ENCODE measurements at regions not wholly inside any gene's neighbourhood (a gene's known extent, or its start where the extent isn't known, plus 50 kb on each side); places are given as distances from the start of the nearest gene placed in this dataset.

- no peak for DNase-seq (ENCODE audit: low read depth)
Measured at GRCh38 chr6:87806635-87807034, 104.6 kb upstream of the AKIRIN2 start.

DNA sequence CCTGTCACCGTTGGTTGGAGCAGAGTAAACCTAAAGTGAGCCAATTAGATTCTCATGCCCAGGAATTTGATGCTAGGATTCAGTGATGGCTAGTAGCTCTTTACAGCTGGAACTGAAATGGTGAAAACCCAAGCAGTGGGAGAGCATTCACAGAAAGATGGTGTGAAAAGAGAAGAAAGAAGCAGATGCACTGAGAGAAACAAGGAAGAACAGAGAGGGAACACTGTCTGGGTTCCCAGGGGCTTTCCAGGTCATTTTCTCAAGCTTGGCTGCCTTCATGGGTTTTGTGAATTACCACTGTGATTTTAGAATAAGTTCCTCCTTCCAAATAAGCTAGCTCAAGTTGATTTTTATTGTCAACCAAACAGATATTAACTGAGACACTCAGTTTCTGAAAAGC lies 104.1 kb upstream of the AKIRIN2 start:
- DNase-seq (ENCODE audit: low read depth) = no peak

DNA sequence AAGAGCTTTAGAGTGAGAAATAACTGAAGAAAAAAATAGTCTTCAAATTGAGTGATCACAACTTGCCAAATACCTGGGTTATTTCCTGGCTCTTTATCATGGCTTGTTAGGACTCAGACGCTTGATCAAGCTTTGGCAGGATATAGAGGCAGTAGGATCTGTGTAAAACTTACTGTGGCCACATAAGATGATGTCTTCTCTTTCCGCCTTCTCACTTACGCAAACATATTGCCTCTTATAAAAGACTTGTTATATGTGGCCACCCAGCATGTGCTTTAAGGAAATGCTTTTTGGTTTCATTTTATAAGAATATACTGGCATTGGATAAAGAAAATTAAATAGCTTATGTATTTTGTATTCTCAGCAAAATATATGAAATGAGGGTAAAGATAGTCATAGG lies 101.8 kb upstream of the AKIRIN2 start:
- DNase-seq (ENCODE audit: low read depth) = no peak

- DNase-seq (ENCODE audit: low read depth) = no peak
Measured at GRCh38 chr6:87799651-87800050, 97.6 kb upstream of the AKIRIN2 start.

DNA sequence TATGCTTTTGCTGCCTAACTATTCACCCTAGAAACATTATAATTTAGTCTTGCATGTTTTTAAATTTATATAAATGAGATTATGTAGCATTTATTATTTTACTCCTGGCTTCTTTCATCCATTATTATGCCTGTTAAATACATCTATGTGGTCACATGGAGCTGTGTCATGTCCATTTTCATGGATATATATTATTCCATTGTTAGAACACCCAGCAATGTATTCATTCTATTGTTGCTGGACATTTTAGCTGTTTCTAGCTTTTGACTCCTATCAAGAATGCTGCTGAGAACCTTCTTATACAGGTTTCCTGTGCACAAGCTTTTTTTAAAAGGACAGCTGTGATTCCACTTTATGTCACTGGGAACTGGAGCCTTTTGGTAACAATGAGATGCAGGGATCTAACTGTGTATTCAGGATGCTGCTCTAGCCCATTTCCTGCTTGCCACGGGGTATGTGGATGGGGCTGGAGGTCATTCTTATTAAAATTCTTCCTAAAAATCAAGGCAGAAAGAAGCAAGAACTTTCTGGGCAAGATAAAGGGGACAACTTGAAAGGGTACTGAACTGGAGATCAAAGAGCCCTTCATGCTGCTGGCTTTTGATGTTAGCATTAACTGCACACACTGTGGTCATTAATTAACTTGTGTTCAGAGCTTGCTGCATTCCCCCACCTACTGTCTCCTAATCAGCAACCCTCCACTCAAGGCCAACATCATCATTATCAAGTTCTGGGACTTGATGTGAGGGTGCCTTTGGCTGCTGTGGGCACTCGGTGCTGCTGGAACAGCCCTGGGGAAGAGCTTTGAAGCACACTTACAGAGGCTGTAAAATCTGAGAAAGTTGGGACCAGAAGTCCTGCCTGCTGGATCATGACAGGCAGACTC lies 96.6 kb upstream of the AKIRIN2 start:
- DNase-seq (ENCODE audit: low read depth) = no peak

- no peak for DNase-seq (ENCODE audit: low read depth)
Measured at GRCh38 chr6:87794922-87795885, 93.2 kb upstream of the AKIRIN2 start.

- no peak for DNase-seq (ENCODE audit: low read depth)
Measured at GRCh38 chr6:87793315-87793714, 91.3 kb upstream of the AKIRIN2 start.

DNA sequence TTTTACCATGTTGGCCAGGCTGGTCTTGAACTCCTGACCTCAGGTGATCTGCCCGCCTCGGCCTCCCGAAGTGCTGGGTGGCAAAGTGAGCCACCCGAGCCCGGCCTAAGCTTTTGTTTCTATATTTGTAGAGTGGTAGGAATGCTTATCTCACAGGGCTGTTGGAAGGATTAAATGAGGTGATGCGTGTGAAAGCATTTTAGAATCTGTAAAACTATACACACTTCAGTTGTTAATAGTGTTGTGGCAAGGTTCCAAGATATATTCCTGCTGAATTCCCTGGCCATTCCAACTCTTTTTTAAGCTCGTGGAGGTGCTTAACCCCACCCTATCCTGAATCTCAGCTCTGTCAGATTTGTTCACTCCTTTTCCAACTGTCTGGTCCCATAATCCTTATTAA lies 89.9 kb upstream of the AKIRIN2 start:
- no peak for DNase-seq (ENCODE audit: low read depth)

DNA sequence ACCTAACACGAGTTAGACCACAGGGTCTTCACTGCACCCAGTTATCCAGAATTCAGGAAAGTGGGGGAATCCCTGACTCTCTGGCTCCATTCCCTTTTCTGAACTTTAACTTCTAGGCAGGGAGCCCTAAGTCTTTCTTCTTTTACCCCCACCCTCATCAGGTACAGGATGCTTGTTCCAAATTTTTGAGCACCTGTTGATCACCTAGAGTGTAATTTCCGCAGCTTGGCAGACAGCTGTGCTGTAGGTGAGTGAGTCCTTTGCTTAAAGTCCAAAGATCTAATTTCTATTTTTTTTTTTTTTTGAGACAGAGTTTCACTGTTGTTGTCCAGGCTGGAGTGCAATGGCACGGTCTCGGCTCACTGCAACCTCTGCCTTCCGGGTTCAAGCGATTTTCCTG lies 89.5 kb upstream of the AKIRIN2 start:
- no peak for DNase-seq (ENCODE audit: low read depth)

- DNase-seq (ENCODE audit: low read depth) = no peak
Measured at GRCh38 chr6:87791029-87791428, 89.0 kb upstream of the AKIRIN2 start.

DNA sequence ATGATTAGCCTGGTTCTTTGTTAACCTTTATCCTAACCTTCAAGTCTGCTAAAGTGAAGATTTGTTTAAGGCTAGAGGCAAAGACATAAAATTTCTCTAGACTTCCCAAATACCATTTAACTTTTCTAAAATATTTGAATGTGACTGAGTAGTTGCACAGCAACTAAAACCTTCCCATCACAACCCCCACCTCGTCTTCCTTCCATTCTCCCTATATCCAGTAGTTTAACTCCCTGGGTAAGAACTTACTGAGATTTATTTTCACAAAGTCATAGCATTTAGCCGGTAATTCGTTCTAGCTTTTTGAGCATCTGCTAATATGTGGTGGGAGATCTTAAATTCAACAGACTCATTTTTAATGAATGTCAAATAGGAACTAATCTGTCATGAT lies 87.9 kb upstream of the AKIRIN2 start:
- no peak for DNase-seq (ENCODE audit: low read depth)

- no peak for DNase-seq (ENCODE audit: low read depth)
Measured at GRCh38 chr6:87789198-87789899, 87.3 kb upstream of the AKIRIN2 start.

GRCh38 chr6:87788141-87788540 lies 86.1 kb upstream of the AKIRIN2 start:
- DNase-seq (ENCODE audit: low read depth) = no peak

GRCh38 chr6:87785229-87785862 lies 83.3 kb upstream of the AKIRIN2 start:
- no peak for DNase-seq (ENCODE audit: low read depth)

- no peak for DNase-seq (ENCODE audit: low read depth)
Measured at GRCh38 chr6:87784690-87785089, 82.7 kb upstream of the AKIRIN2 start.

DNA sequence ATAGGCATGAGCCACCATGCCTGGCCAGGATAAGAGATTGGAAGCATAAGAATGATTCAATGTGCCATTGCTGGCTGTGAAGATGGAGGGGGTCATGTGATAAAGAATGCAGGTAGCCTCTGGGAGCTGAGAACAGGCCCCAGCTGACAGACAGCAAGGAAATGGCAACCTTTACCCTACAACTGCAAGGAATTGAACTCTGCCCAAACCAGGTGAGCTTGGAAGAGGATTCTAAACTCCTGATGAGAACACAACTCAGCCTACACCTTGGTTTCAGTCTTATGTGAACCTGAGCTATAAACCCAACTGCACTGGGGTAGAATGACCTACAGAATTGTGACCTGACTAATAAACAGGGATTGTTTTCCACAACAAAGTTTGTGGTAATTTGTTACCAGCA lies 82.0 kb upstream of the AKIRIN2 start:
- DNase-seq (ENCODE audit: low read depth) = no peak

- DNase-seq (ENCODE audit: low read depth) = no peak
Measured at GRCh38 chr6:87779542-87779941, 77.5 kb upstream of the AKIRIN2 start.

DNA sequence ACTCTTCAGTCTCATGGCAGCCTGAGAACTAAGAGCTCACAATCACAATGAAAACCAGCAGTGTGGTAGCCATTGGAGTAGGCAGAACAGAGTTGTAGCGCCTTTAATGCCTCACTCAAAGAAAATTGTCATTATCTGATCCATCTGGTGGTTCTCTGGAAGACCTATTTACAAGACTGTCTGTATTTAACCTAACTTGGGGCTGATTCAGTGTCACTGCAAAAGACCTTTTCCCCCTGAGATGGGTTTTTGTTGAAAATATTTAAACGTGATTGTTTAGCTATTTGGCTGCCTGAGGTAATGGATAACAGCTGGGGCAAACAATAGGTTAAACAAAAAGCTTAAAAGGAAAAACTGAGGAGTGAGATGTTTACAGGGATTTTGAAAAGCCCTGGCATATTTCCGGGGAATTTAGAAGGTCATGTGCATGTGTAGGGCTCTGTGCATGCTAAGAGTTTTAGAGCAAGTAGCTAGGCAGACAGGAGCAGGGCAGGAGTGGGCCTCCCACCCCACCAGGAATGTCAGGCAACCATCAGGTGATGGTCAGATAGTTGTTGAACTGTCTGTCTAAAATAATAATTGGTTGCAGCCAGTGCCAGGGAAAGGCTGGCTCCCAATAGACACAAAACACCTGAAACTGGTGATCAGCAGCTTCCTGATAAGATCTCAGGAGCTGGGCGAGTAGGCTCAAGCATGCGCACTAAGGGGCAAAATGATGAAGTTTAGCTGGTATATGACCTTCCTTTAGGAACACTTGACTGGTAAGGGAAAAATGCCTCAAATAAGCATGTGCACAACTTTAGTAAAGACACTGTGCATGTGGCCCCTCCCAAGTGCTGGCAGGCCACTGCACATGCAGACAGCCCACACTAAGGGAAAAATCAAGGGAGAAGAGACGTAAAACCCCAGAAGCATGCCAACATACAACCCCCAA lies 70.8 kb upstream of the AKIRIN2 start:
- DNase-seq (ENCODE audit: low read depth) = no peak

DNA sequence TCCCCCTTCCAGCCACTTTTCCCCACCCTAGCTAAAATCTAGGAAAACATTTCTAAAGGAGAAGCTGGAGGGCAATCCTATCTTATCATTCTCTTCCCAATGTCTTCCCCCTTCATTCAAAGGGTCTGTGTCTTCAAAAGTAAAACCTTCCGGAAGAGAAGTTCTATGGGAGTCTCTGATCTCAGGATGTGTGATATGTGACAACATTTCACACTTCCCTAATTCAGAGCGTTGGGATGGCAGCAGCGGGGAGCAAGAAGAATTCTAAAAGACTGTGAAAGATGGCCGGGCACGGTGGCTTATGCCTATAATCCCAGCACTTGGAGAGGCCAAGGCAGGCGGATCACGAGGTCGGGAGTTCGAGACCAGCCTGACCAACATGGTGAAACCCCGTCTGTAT lies 65.4 kb upstream of the AKIRIN2 start:
- DNase-seq (ENCODE audit: low read depth) = no peak

- DNase-seq (ENCODE audit: low read depth) = no peak
Measured at GRCh38 chr6:87766211-87766610, 64.2 kb upstream of the AKIRIN2 start.

DNA sequence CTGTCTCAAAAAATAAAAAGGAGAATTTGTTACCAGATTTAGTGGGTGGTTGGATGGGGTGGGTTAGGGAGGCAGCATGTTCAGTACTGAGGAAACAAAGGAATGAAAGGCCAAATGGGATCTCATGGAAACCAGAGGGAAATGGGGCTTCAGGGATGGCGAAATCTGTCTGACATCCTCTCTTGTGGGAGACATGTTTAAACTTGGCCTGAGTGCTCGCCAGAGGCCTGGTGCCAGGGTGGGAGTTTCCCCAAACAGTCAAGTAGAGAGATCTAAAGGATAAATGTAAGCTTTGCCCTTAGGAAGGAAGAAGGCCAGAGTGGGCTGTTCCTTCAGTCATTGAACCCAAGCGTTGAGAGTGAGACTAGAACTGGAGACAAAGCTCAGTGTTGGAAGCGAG lies 61.9 kb upstream of the AKIRIN2 start:
- DNase-seq (ENCODE audit: low read depth) = no peak
